Psoas muscle (tissue), 7 donors: ENCODE measurements at regions not wholly inside any gene's neighbourhood (a gene's known extent, or its start where the extent isn't known, plus 50 kb on each side); places are given as distances from the start of the nearest gene placed in this dataset.

Source experiments
- ATAC-seq, 4 donors: fragments of 200-7000 bp; cut with Tn5 transposase; one replicate each; pipeline ENCODE4 v1.9.1; 2020; ENCODE audit warnings: moderate library complexity in 3 of 4, mild to moderate bottlenecking in 2 of 4
- DNase-seq, 2 donors: peaks; one replicate each; pipeline ENCODE4 v3.0.0-alpha.2; 2020
- H3K27ac ChIP-seq: fragments of 200-600 bp; one replicate; pipeline ENCODE4 v1.8.0; 2022
- H3K27me3 ChIP-seq, 3 donors: fragments of 200-600 bp in 1 of 3; one replicate each; pipeline versions ENCODE4 v1.6.1 to v1.8.0; 2013 to 2022; ENCODE audit warnings: low read length in 2 of 3, mild to moderate bottlenecking in 2 of 3, moderate library complexity in 1 of 3; ENCODE audit not compliant: insufficient read depth in 3 of 3
- H3K36me3 ChIP-seq, 2 donors: fragments of 200-600 bp in 1 of 2; one replicate each; pipeline versions ENCODE4 v1.6.1 to v1.8.0; 2013 to 2022; ENCODE audit warnings: low read depth in 1 of 2, mild to moderate bottlenecking in 1 of 2, moderate library complexity in 1 of 2; ENCODE audit not compliant: insufficient read depth in 1 of 2
- H3K4me1 ChIP-seq: fragments of 200-600 bp; one replicate; pipeline ENCODE4 v1.8.0; 2022
- H3K4me3 ChIP-seq: fragments of 200-600 bp; one replicate; pipeline ENCODE4 v1.8.0; 2022; ENCODE audit warnings: mild to moderate bottlenecking
- H3K9me3 ChIP-seq: fragments of 200-600 bp; one replicate; pipeline ENCODE4 v1.8.0; 2022
- WGBS, 3 donors: extraction: QIAGEN DNeasy Blood & Tissue Kit; methylation state at CpG; one replicate each; pipeline versions ENCODE4 v1.1.6 to v1.1.7; 2013; 5-methylcytosine and 5-hydroxymethylcytosine counted together
- intact Hi-C, 2 donors: fragments of 100-400 bp; cut with DNase I; formaldehyde crosslinking; loops; one replicate each; pipeline versions ENCODE4 v1.11.0 to v1.14.2; 2022
- TF ChIP-seq, protein P1 (sequence below): fragments of 200-600 bp; IDR thresholded peaks from one replicate; pipeline ENCODE4 v1.8.0; 2022; ENCODE audit warnings: antibody characterized with exemption
- donor health status: healthy with polysubstance abuse.
- donor health status: DM: no; HTN: no; CAD: no; lungs with moderate emphysema.
- donor health status: Bipolar disorder and iron deficiency.
- donor health status: healthy.
- donor health status: DM: yes; HTN: yes; CAD: no.
- donor health status: DM: no; HTN: no; CAD: no.
- donor health status: DM: yes; HTN: yes; CAD: no.

- Histone ChIP-seq H3K4me3 (no peak overlapping the region), H3K27me3 (no peaks in the 10 kb centered on the region), H3K36me3 (no peaks in the 10 kb centered on the region), H3K4me1 (no peaks in the 10 kb centered on the region), H3K9me3 (no peaks in the 10 kb centered on the region), H3K27ac (no peak overlapping the region)
- TF ChIP-seq, protein P1, sequence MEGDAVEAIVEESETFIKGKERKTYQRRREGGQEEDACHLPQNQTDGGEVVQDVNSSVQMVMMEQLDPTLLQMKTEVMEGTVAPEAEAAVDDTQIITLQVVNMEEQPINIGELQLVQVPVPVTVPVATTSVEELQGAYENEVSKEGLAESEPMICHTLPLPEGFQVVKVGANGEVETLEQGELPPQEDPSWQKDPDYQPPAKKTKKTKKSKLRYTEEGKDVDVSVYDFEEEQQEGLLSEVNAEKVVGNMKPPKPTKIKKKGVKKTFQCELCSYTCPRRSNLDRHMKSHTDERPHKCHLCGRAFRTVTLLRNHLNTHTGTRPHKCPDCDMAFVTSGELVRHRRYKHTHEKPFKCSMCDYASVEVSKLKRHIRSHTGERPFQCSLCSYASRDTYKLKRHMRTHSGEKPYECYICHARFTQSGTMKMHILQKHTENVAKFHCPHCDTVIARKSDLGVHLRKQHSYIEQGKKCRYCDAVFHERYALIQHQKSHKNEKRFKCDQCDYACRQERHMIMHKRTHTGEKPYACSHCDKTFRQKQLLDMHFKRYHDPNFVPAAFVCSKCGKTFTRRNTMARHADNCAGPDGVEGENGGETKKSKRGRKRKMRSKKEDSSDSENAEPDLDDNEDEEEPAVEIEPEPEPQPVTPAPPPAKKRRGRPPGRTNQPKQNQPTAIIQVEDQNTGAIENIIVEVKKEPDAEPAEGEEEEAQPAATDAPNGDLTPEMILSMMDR = no peak
- DNase-seq = no peak
- intact Hi-C loops = no loop called here
- ATAC-seq = no peak
These were observed 73.8 kb downstream of the CBLN2 start for GRCh38 chr18:72470391-72470790.

- H3K4me3 ChIP-seq = no peak overlapping the region
- no peaks in the 10 kb centered on the region for H3K9me3 ChIP-seq
- no peak overlapping the region for H3K27ac ChIP-seq
- no peaks in the 10 kb centered on the region for H3K27me3 ChIP-seq
- ATAC-seq = no peak
- TF ChIP-seq, protein P1 = no peak
- WGBS, 3 donors = 59 to 77% (median 68%) methylated on average over 4 of the region's 4 CpGs
- H3K4me1 ChIP-seq = no peaks in the 10 kb centered on the region
- DNase-seq = no peak
- intact Hi-C loops = no loop called here
- no peaks in the 10 kb centered on the region for H3K36me3 ChIP-seq
These were observed 76.0 kb downstream of the CBLN2 start for GRCh38 chr18:72468021-72468710.

- Histone ChIP-seq H3K4me1 (no peaks in the 10 kb centered on the region), H3K9me3 (no peaks in the 10 kb centered on the region), H3K4me3 (no peak overlapping the region), H3K27me3 (no peaks in the 10 kb centered on the region), H3K27ac (no peak overlapping the region), H3K36me3 (no peaks in the 10 kb centered on the region)
- ATAC-seq (no peak), DNase-seq (no peak)
- intact Hi-C loops = no loop called here
- WGBS, 3 donors = 44 to 84% (median 62%) methylated on average over 1 of the region's 1 CpG
- TF ChIP-seq, protein P1 = no peak
These were observed 83.9 kb downstream of the CBLN2 start for GRCh38 chr18:72460210-72460680.

DNA sequence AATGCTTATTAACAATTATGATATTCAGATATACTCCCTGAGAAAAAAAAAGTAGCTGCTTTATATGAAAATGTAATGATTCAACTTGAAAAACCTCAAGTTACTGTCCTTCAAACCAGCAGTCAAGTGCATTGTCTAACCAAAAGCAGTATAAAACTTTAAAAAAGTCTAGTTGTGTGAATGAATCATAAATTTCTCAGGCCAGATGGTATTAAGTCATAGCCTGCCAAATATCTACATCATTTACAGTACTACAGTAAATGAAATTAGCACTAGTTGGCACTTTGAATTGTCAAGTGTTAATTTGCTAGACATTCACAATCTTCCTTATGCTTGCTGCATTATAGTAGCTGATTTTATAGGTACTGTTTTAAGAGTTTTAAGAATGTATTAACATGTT lies 85.9 kb downstream of the CBLN2 start:
- no peak overlapping the region for H3K27ac ChIP-seq
- no peaks in the 10 kb centered on the region for H3K4me1 ChIP-seq
- DNase-seq (no peak), ATAC-seq (no peak)
- intact Hi-C loops = no loop called here
- H3K4me3 ChIP-seq = no peak overlapping the region
- TF ChIP-seq, protein P1 = no peak
- no peaks in the 10 kb centered on the region for H3K36me3 ChIP-seq
- H3K9me3 ChIP-seq = no peaks in the 10 kb centered on the region
- H3K27me3 ChIP-seq = no peaks in the 10 kb centered on the region

- no peaks in the 10 kb centered on the region for H3K9me3 ChIP-seq
- no peaks in the 10 kb centered on the region for H3K36me3 ChIP-seq
- H3K27ac ChIP-seq = no peak overlapping the region
- ATAC-seq = no peak
- H3K27me3 ChIP-seq = no peaks in the 10 kb centered on the region
- WGBS, 3 donors = 88 to 97% (median 92%) methylated on average over 1 of the region's 1 CpG
- TF ChIP-seq, protein P1 = no peak
- H3K4me3 ChIP-seq = no peak overlapping the region
- intact Hi-C loops = no loop called here
- no peaks in the 10 kb centered on the region for H3K4me1 ChIP-seq
- no peak for DNase-seq
These were observed 87.3 kb downstream of the CBLN2 start for GRCh38 chr18:72456802-72457201.
